SJSA1 (cell line): ENCODE measurements at regions not wholly inside any gene's neighbourhood (a gene's known extent, or its start where the extent isn't known, plus 50 kb on each side); places are given as distances from the start of the nearest gene placed in this dataset.

ENCODE experiments used
- DNase-seq, 2 experiments: peaks; one replicate each; pipeline ENCODE4 v3.0.0-alpha.2; 2015 to 2020; ENCODE audit warnings: low spot score in 2 of 2, low read depth in 1 of 2
- H3K27ac ChIP-seq: fragments of 250-450 bp; sonication (Bioruptor Pico); 2 replicates; pipeline ENCODE4 v1.5.1; 2020; ENCODE audit warnings: mild to moderate bottlenecking, moderate library complexity
- H3K27me3 ChIP-seq: fragments of 250-450 bp; sonication (Bioruptor Pico); replicated peaks from 2 replicates; pipeline ENCODE4 v1.5.1; 2020; ENCODE audit warnings: mild to moderate bottlenecking, moderate library complexity
- H3K36me3 ChIP-seq: fragments of 250-450 bp; sonication (Bioruptor Pico); 2 replicates; pipeline ENCODE4 v1.5.1; 2020; ENCODE audit warnings: mild to moderate bottlenecking
- H3K4me1 ChIP-seq: fragments of 250-450 bp; sonication (Bioruptor Pico); replicated peaks from 2 replicates; pipeline ENCODE4 v1.6.1; 2021; ENCODE audit warnings: mild to moderate bottlenecking
- H3K4me3 ChIP-seq: fragments of 250-450 bp; sonication (Bioruptor Pico); 2 replicates; pipeline ENCODE4 v1.5.1; 2020; ENCODE audit warnings: mild to moderate bottlenecking
- H3K9me3 ChIP-seq: fragments of 250-450 bp; sonication (Bioruptor Pico); replicated peaks from 2 replicates; pipeline ENCODE4 v1.5.1; 2020; ENCODE audit warnings: mild to moderate bottlenecking

DNA sequence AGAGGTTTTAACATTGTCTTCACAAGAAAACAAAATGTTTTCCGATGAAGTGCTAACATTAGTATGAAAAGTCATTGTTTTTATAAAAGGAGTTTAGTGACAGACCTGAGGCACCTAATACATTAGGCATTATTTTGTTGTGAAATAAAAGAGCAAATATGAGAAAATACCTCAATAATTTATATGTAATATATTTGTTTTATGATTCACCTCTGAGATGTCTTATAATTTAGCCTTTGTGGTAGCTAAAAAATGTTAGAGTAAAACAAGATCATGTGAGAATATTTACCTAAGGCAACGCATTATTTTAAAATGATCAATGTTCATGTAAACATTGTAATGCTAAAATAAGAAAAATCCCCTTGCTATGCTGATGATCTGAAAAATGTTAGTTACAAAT lies 100.9 kb upstream of the WDFY3 start:
- H3K27ac ChIP-seq: no peak overlapping the region
- H3K4me3 ChIP-seq: no peak overlapping the region
- no peak for DNase-seq
- H3K9me3 ChIP-seq: no peaks in the 10 kb centered on the region
- H3K27me3 ChIP-seq: peaks cover 4% of the 10 kb centered on the region; the same call in 1 of the 2 replicates
- H3K36me3 ChIP-seq: no peaks in the 10 kb centered on the region
- H3K4me1 ChIP-seq: no peaks in the 10 kb centered on the region

DNA sequence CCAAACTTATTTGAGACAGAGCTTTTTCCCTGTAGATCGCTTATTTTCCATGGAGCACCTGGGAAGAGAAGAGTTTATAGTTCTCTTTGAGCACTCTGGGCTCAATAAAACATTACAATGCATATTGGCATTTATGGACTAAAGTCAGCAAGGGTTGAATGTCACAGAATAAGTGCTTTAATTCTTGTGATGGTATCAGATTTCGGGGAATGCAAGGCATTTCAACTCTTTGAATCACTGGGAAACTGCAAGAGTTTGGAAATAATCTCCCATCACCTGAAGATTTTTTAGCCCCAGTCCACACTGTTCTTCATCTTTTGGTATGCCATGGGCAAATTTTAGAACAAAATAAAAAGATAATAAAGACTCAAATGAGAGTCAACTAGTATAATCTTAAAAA lies 111.5 kb upstream of the WDFY3 start:
- Histone ChIP-seq H3K36me3 (no peaks in the 10 kb centered on the region), H3K4me3 (no peak overlapping the region), H3K9me3 (no peaks in the 10 kb centered on the region), H3K4me1 (no peaks in the 10 kb centered on the region), H3K27me3 (no peaks in the 10 kb centered on the region), H3K27ac (no peak overlapping the region)
- DNase-seq: no peak

DNA sequence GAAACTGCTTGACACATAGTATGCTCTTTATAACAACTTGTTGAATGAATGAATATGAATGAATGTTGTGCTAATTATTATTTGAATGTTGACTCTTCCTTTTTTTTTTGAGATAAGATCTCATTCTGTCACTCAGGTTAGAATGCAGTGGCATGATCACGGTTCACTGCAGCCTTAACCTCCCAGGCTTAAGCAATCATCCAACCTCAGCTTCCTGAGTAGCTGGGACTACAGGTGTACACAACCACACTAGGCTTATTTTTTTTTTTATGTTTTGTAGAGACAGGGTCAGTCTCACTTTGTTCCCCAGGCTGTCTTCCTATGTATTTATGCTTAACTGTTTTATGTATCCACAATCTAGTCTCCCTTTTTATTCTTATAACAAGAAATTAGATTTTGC lies 114.7 kb upstream of the WDFY3 start:
- Histone ChIP-seq H3K4me1 (no peaks in the 10 kb centered on the region), H3K9me3 (no peaks in the 10 kb centered on the region), H3K27ac (no peak overlapping the region), H3K27me3 (no peaks in the 10 kb centered on the region), H3K36me3 (no peaks in the 10 kb centered on the region), H3K4me3 (no peak overlapping the region)
- DNase-seq: no peak

DNA sequence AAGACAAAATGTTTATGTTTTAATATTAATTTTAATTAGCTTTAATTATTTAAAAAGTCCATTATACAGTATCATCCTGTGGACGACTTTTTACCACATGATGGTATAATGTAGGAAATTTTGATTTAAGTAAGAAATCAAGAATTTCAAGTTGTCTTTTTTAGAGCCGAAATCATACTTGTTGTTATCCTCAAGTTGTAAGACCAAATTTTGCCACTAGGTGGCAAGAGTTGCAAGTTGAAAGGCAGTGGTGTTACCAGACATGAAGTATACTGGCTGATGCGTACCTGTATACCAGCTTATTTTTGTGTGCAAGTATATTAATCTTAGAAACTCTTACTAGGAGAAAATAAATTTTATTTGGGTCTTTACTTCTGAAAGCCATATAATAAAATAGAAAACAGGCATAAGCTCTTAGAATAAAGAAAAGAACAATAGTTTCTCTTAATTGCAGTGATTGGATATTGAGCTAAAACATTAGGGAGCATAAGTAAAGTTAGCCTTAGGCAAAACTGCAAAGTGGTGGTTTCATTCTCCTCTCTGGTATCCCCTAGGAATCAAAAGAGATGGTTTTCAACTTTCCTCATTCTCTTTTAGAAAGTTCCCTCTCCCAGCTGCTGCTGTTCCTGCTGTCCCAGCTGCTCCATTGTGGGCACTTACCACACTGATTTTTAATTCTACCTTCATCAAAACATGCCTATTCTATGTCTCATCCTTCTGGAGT lies 118.0 kb upstream of the WDFY3 start:
- Histone ChIP-seq H3K27ac (no peak overlapping the region), H3K4me3 (no peak overlapping the region), H3K9me3 (no peaks in the 10 kb centered on the region), H3K27me3 (no peaks in the 10 kb centered on the region), H3K36me3 (no peaks in the 10 kb centered on the region), H3K4me1 (no peaks in the 10 kb centered on the region)
- peak in 1 of 2 experiments; percentile 43 for DNase-seq

DNA sequence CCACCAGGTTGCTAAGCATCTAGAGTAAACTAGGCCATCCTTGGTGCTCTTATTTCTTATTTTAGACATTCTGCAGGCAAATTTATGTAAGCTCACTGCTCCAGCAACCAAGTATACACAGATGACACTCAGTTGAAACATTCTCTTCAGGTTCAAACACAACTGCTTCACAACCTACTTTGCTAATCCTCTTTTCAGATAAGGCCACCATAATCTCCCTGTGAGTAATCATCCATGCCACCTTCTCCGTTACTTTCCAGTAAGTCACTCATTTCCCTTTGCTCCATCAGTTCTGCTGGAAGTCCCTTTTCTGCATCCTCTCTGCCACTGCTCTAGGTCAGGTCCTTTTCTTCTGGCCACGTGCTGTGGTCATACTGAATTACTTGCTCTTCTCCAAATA lies 120.2 kb upstream of the WDFY3 start:
- Histone ChIP-seq H3K4me3 (no peak overlapping the region), H3K27ac (no peak overlapping the region), H3K36me3 (no peaks in the 10 kb centered on the region), H3K27me3 (no peaks in the 10 kb centered on the region), H3K4me1 (no peaks in the 10 kb centered on the region), H3K9me3 (no peaks in the 10 kb centered on the region)
- DNase-seq: no peak

DNA sequence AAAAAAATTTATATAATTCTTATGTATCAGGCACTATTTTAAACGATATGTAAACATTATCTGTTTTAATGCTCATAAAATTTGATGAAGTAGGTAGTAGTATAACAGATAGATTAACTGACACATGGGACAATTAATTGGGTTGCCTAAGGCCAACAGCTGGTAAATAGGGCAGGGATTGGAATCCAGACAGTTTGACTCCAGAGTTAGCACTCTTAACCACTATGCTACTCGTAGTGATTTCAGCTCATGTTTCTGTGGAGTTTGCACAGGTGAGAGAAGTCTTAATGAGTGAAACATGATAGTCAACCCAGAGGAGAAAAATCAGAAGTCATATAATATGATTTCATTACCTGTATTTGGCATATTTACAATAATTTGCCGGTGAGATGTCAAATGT lies 126.0 kb upstream of the WDFY3 start:
- no peaks in the 10 kb centered on the region for H3K9me3 ChIP-seq
- no peak overlapping the region for H3K4me3 ChIP-seq
- H3K27ac ChIP-seq: no peak overlapping the region
- H3K36me3 ChIP-seq: no peaks in the 10 kb centered on the region
- no peak for DNase-seq
- H3K27me3 ChIP-seq: no peaks in the 10 kb centered on the region
- H3K4me1 ChIP-seq: no peaks in the 10 kb centered on the region

DNA sequence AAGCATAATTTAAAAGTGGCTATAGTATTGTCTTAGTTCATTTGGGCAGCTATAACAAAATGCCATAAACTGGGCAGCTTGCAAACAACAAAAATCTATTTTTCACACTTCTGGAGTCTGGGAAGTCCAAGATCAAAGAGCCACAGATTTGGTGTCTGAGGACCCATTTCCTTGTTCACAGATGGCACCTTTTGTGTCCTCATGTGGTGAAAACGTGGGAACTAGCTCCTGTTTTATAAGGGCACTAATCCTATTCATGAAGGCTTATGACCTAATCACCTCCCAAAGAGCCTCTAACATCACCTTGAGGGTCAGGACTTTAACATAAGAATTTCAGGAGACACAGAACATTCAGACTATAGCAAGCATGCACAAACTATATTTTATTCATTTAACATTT lies 126.5 kb upstream of the WDFY3 start:
- Histone ChIP-seq H3K9me3 (no peaks in the 10 kb centered on the region), H3K36me3 (no peaks in the 10 kb centered on the region), H3K27ac (no peak overlapping the region), H3K27me3 (no peaks in the 10 kb centered on the region), H3K4me1 (no peaks in the 10 kb centered on the region), H3K4me3 (no peak overlapping the region)
- DNase-seq: no peak

DNA sequence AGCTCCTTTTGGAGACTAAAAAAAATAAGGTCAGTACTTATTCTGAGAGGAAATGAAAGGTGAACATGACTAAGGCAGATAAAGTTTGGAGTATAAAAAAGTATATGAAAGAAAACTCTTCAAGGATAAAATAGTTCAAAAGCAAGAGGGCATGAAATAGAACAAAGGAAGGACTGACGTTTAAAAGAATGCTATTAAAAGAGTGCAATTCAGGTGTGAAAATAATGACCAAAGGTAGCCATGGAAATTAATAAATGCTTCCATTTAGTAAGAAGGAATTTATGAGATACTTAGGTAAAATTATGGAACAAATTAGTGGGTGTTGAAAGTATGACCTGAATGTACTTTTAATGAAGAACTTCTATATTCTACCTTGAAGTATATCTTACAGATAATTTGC lies 128.2 kb upstream of the WDFY3 start:
- DNase-seq: no peak
- no peak overlapping the region for H3K4me3 ChIP-seq
- H3K27ac ChIP-seq: no peak overlapping the region
- H3K27me3 ChIP-seq: no peaks in the 10 kb centered on the region
- no peaks in the 10 kb centered on the region for H3K36me3 ChIP-seq
- H3K4me1 ChIP-seq: no peaks in the 10 kb centered on the region
- H3K9me3 ChIP-seq: no peaks in the 10 kb centered on the region

DNA sequence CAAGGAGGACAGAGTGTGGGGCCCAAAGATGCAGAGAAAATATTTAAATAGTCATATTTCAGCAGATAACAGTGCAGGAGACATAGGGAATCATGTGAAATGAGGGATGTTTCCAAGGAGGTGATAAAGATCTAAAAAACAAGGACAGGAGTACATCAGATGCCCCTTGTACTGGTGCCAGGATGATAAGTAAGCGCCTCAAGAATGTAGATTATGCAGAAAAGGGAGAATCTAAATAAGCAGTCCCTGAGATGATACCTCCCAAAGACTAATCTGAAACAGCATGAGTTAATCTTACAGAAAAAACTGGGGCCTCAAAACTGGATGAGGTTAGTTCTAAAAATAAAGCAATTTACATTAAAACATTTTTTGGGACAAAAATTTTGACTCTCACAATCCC lies 136.1 kb upstream of the WDFY3 start:
- H3K4me1 ChIP-seq: peaks cover 22% of the 10 kb centered on the region
- peak; percentile 48 to 76 for DNase-seq

DNA sequence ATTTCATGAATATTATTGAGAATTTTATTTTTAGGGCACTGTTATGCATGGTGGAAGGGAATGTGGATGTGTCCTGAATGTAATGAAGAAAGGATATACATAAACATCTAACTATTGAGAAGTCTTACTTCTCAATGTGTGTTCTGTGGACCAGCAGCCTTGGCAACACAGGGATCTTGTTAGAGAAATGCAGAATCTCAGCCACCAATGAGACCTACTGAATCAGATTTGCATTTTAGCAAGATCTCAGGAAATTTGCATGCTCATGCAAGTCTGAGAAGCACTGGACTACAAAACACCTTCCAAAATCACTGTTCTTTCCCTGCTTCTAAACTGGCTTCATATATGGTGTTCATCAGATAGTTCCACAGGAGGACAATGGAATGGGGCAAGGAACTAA lies 139.7 kb upstream of the WDFY3 start:
- Histone ChIP-seq H3K27ac (no peak overlapping the region), H3K4me1 (peaks cover 22% of the 10 kb centered on the region), H3K27me3 (no peaks in the 10 kb centered on the region), H3K9me3 (no peaks in the 10 kb centered on the region), H3K36me3 (no peaks in the 10 kb centered on the region), H3K4me3 (no peak overlapping the region)
- DNase-seq: no peak

More for the DNA sequence above, 136.1 kb upstream of the WDFY3 start:
- Histone ChIP-seq H3K27me3 (no peaks in the 10 kb centered on the region), H3K27ac (peak overlapping the region; percentile 72), H3K36me3 (no peaks in the 10 kb centered on the region), H3K4me3 (no peak overlapping the region), H3K9me3 (no peaks in the 10 kb centered on the region)

DNA sequence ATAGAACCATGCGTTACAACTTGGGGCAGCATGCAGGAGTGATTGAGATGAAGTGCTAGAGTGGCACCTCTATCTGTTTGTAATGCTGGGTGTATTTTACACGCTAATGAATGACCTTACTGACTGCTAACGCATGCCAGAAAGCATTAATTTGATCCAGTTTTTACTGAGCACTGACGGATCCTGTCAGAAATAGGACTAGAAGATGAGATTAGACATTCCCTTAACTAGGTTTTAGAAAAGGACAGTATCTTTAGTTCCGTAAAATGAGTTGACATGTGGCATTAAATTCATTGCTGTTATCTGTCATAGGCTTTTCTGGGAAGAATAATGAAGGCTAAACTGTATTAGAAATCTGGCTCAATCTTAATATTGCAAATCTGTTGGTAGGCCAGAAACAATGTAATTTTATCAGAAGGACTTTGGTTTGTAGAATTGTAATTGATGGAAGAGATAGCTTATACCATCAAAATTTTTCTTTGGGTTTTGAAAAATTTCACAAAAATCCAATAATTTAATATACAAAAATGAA lies 140.4 kb upstream of the WDFY3 start:
- Histone ChIP-seq H3K27me3 (no peaks in the 10 kb centered on the region), H3K36me3 (no peaks in the 10 kb centered on the region), H3K27ac (no peak overlapping the region), H3K4me3 (no peak overlapping the region), H3K9me3 (no peaks in the 10 kb centered on the region), H3K4me1 (peaks cover 19% of the 10 kb centered on the region)
- DNase-seq: no peak

DNA sequence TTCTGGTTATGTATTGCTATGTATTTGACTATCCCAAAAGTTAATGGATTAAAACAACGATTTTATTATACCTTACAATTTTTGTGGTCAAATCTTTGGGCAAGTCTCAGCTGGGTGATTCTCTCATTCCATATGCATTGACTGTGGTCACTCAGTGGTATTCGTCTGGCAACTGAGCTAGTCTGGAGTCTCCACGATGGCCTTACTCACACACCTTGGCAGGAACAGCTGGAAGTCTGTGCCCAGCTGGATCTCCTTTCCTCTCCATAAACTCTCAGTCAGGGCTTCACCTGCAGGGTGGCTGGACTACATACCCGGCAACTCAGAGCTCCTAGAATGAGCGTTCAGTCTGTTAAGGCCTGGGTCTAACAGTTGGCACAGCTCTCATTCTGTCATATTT lies 141.1 kb upstream of the WDFY3 start:
- no peaks in the 10 kb centered on the region for H3K27me3 ChIP-seq
- H3K27ac ChIP-seq: no peak overlapping the region
- H3K36me3 ChIP-seq: no peaks in the 10 kb centered on the region
- H3K9me3 ChIP-seq: no peaks in the 10 kb centered on the region
- H3K4me3 ChIP-seq: no peak overlapping the region
- DNase-seq: no peak
- H3K4me1 ChIP-seq: peaks cover 12% of the 10 kb centered on the region

DNA sequence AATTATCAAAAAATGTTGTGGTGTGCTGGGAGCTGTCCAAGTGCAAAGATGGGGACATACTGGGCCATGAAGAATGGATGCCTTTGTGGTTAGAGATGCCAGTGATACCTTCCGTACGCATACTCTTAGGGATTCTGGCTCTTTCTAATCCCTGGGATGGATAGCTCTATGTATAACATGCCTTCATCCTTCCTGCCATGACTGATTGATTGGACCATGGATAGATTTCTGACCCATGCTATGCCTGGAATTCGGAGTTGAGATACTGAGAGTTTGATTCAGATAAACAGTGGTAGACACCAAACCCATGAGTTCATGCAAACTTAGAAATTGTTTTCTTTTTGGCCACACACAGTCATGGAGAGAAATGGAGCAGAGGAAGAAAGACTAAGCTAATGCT lies 147.2 kb upstream of the WDFY3 start:
- Histone ChIP-seq H3K27ac (peak overlapping the region; percentile 55), H3K4me3 (no peak overlapping the region), H3K27me3 (no peaks in the 10 kb centered on the region), H3K4me1 (peaks cover 21% of the 10 kb centered on the region), H3K9me3 (no peaks in the 10 kb centered on the region), H3K36me3 (no peaks in the 10 kb centered on the region)
- DNase-seq: peak in 1 of 2 experiments; percentile 72

DNA sequence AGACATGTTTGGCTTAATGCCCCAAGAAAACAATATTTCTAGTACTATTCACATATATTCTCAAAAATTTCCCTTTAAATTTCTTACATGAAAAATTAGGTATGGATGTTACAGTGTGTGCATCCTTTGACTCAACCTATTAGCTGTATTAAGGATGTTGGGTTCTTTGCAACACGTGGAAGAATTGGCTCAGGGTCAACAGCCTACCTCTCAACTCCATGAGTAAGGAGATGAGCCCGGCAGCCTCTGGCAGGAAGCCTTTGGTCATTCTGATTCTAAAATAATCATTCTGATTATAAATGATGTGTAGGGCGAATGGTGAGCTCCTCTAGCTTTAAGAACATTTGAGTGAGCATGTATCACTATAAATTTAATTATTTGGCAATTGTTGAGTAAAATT lies 148.0 kb upstream of the WDFY3 start:
- Histone ChIP-seq H3K9me3 (no peaks in the 10 kb centered on the region), H3K4me3 (no peak overlapping the region), H3K36me3 (no peaks in the 10 kb centered on the region), H3K27ac (peak overlapping the region; percentile 55), H3K4me1 (peaks cover 21% of the 10 kb centered on the region), H3K27me3 (no peaks in the 10 kb centered on the region)
- no peak for DNase-seq

DNA sequence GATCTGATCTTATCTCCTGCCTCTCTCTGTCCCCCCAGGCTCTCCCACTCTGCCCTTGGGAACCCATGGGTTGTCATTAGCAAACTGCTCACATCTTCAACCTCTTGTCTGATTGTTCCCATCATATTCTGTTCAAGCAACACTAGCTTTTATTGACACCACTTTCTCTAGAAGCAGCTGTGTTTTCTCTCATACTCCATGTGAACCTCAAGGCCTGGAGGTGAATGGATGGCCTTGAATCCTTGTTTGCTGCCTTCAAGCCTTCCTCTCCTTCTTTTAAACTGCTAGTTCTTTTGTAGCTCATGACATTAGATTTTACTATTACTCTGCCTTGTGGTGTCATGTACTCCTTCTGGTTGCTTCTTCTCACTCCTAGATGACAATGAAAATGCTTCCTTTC lies 149.5 kb upstream of the WDFY3 start:
- H3K4me3 ChIP-seq: no peak overlapping the region
- H3K27me3 ChIP-seq: no peaks in the 10 kb centered on the region
- H3K36me3 ChIP-seq: no peaks in the 10 kb centered on the region
- peaks cover 21% of the 10 kb centered on the region for H3K4me1 ChIP-seq
- DNase-seq: no peak
- no peak overlapping the region for H3K27ac ChIP-seq
- no peaks in the 10 kb centered on the region for H3K9me3 ChIP-seq
